ENCODE measurements at regions not wholly inside any gene's neighbourhood (a gene's known extent, or its start where the extent isn't known, plus 50 kb on each side); places are given as distances from the start of the nearest gene placed in this dataset.

DNA sequence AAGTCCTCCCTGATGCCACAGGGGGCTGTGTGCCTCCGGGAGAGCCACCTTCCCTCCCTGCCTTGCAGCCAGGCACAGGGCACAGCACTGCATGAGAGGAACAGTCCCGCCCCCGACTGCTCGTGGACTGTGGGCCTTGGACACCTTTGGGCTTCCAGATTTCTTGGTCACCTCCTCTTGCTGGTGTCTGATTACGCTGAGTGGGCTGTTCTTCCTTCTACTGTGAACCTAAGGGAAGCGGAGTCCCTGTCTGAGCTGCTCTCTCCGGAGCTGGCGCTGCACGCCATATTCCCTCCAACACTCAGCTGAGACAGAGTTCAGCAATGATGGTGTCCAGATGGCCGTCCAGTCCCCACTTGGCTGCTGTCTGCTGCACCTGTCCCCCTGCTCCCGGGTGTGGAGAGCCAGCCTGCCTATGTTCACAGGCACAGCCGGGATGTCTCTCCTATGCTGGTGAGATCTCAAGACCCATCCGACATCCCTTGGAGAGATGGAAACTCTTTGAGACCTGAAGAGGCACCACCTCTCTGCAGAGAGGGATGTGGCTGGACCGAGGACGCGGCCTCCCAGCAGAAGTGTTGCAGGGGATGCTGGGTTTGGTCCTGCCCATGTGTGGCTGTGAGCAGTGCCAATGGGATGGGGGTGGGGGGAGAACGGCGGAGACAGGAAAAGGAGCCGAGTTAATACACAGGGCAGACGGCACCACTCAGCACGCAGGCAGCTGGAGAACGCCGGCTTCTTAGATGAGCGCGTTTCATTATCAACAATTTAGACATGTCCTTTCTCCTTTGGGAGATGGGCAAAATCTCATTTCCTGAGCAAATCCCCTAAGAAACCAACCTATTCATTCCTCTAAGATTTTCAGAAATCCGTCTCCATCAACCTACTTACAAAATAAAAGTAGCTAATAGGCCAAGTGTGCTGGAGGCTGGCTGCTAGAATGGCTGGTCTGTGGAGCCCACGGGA lies 171.9 kb downstream of the ENGASE start (continued):
- no peak for TF ChIP-seq POLR2A (IDR thresholded peaks at IDR 0.05; ENCODE audit: borderline replicate concordance, extremely low read depth, insufficient read depth, insufficient read length)
- TF ChIP-seq RAD21 (IDR thresholded peaks at IDR 0.05; ENCODE audit: low read depth): no peak
- TF ChIP-seq, protein P1, sequence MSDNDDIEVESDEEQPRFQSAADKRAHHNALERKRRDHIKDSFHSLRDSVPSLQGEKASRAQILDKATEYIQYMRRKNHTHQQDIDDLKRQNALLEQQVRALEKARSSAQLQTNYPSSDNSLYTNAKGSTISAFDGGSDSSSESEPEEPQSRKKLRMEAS (IDR thresholded peaks at IDR 0.05): no peak
- no peak for TF ChIP-seq EZH2phosphoT487 (IDR thresholded peaks at IDR 0.05; ENCODE audit: borderline replicate concordance)
- no peak for TF ChIP-seq POLR2AphosphoS5 (IDR thresholded peaks at IDR 0.05; ENCODE audit: low read depth, low read length)

DNA sequence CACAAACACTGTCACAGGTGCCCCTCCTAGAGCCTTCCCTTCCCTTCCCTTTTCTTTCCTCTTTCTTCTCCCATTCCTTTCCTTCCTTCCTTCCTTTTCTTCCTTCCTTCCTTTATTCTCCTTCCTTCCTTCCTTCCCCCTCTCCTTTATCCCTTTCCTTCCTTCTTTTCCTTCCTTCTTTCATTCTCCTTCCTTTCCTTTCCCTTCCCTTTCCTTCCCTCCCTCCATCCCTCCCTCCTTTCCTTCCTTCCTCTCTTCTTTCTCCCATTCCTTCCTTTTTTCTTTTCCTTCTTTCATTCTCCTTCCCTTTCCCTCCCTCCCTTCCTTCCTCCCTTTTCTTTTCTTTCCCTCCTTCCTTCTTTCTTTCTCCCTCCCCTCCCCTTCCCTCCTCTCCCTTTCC lies 170.0 kb downstream of the ENGASE start:
- H3K9ac ChIP-seq (ENCODE audit: low read length): no peak overlapping the region
- no peaks in the 10 kb centered on the region for H3K36me3 ChIP-seq (ENCODE audit: control insufficient read depth in 1 of 2, insufficient read depth in 2 of 2, low read length in 2 of 2)
- intact Hi-C loops (cut with micrococcal nuclease): no loop called here
- no TSS peak for BruUV-seq (replicated peaks)
- CTCF ChIA-PET: interaction anchor here (0.7 kb wide), 1 partner anchor 9 kb away, joined by 3 read pairs; no protein-coding TSS in a partner anchor
- H3K4me1 ChIP-seq (ENCODE audit: control insufficient read depth in 1 of 2, insufficient read depth in 2 of 2, low read length in 2 of 2): no peaks in the 10 kb centered on the region
- no peaks in the 10 kb centered on the region for H3K9me3 ChIP-seq (ENCODE audit: control insufficient read depth in 1 of 2, insufficient read depth in 1 of 2, low read depth in 1 of 2, low read length in 2 of 2)
- H3K4me2 ChIP-seq (ENCODE audit: low read length): no peak overlapping the region
- no peaks in the 10 kb centered on the region for H4K20me1 ChIP-seq (ENCODE audit: insufficient read depth)
- H3K79me2 ChIP-seq (ENCODE audit: insufficient read depth, low read length): no peaks in the 10 kb centered on the region
- RAD21 ChIA-PET (ENCODE audit: low non-redundant PET in 1 of 2, low total read pairs in 2 of 2, uncharacterized antibody in 2 of 2, unreplicated experiment in 2 of 2): no interaction called here
- ATAC-seq (no peak), DNase-seq (ENCODE audit: low read depth, low spot score) (no peak)
- H3K27ac ChIP-seq (ENCODE audit: low read depth, low read length): no peak overlapping the region
- peaks cover 39% of the 10 kb centered on the region for H3K27me3 ChIP-seq (ENCODE audit: insufficient read depth, low read length)
- H3K4me3 ChIP-seq (replicated peaks in 1 of 2; ENCODE audit: low read depth in 1 of 2, low read length in 2 of 2): no peak overlapping the region
- no peaks in the 10 kb centered on the region for H3K9me2 ChIP-seq (ENCODE audit: insufficient read depth)
- POLR2A ChIA-PET: no interaction called here
- no peak overlapping the region for H2AFZ ChIP-seq (ENCODE audit: low read depth, low read length, poor library complexity, severe bottlenecking)
- TF ChIP-seq, protein P2, sequence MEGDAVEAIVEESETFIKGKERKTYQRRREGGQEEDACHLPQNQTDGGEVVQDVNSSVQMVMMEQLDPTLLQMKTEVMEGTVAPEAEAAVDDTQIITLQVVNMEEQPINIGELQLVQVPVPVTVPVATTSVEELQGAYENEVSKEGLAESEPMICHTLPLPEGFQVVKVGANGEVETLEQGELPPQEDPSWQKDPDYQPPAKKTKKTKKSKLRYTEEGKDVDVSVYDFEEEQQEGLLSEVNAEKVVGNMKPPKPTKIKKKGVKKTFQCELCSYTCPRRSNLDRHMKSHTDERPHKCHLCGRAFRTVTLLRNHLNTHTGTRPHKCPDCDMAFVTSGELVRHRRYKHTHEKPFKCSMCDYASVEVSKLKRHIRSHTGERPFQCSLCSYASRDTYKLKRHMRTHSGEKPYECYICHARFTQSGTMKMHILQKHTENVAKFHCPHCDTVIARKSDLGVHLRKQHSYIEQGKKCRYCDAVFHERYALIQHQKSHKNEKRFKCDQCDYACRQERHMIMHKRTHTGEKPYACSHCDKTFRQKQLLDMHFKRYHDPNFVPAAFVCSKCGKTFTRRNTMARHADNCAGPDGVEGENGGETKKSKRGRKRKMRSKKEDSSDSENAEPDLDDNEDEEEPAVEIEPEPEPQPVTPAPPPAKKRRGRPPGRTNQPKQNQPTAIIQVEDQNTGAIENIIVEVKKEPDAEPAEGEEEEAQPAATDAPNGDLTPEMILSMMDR (IDR thresholded peaks at IDR 0.05 in 2 of 3, conservative IDR thresholded peaks at IDR 0.05 in 1 of 3; ENCODE audit: borderline replicate concordance in 1 of 3, insufficient read depth in 1 of 3, low read depth in 2 of 3, low read length in 2 of 3): no peak
- TF ChIP-seq RAD21 (IDR thresholded peaks at IDR 0.05; ENCODE audit: low read depth): no peak
- no peak for TF ChIP-seq SIN3A (IDR thresholded peaks at IDR 0.05; ENCODE audit: low read depth)
- no peak for TF ChIP-seq POLR2AphosphoS5 (IDR thresholded peaks at IDR 0.05; ENCODE audit: low read depth, low read length)
